ENCODE measurements at regions not wholly inside any gene's neighbourhood (a gene's known extent, or its start where the extent isn't known, plus 50 kb on each side); places are given as distances from the start of the nearest gene placed in this dataset.
"Not testable (repeated sequence)": the region's sequence is repeated elsewhere in the genome, so short reads cannot be mapped to it uniquely, and the experiment has no call there.

GRCh38 chr1:143619851-143620250 lies 351.9 kb downstream of the FAM72C start:
- no peak for DNase-seq (ENCODE audit: low read depth)

- DNase-seq (ENCODE audit: low read depth): no peak
Measured at GRCh38 chr1:143611159-143611558, 360.6 kb downstream of the FAM72C start.

GRCh38 chr1:143610196-143610595 lies 361.6 kb downstream of the FAM72C start:
- DNase-seq (ENCODE audit: low read depth): no peak

GRCh38 chr1:143604887-143605286 lies 366.9 kb downstream of the FAM72C start:
- no peak for DNase-seq (ENCODE audit: low read depth)

GRCh38 chr1:143584508-143584907 lies 387.3 kb downstream of the FAM72C start:
- no peak for DNase-seq (ENCODE audit: low read depth)

- no peak for DNase-seq (ENCODE audit: low read depth)
Measured at GRCh38 chr1:143574891-143575520, 396.8 kb downstream of the FAM72C start.

GRCh38 chr1:143572661-143573060 lies 399.1 kb downstream of the FAM72C start:
- DNase-seq (ENCODE audit: low read depth): not testable (repeated sequence)

GRCh38 chr1:143563761-143564160 lies 408.0 kb downstream of the FAM72C start:
- DNase-seq (ENCODE audit: low read depth): not testable (repeated sequence)

- no peak for DNase-seq (ENCODE audit: low read depth)
Measured at GRCh38 chr1:143553627-143554026, 418.2 kb downstream of the FAM72C start.

GRCh38 chr1:143504703-143505102 lies 467.1 kb downstream of the FAM72C start:
- not testable (repeated sequence) for DNase-seq (ENCODE audit: low read depth)

GRCh38 chr1:143504080-143504479 lies 467.7 kb downstream of the FAM72C start:
- not testable (repeated sequence) for DNase-seq (ENCODE audit: low read depth)

- not testable (repeated sequence) for DNase-seq (ENCODE audit: low read depth)
Measured at GRCh38 chr1:143503048-143503447, 468.7 kb downstream of the FAM72C start.

GRCh38 chr1:143502038-143502437 lies 469.7 kb downstream of the FAM72C start:
- not testable (repeated sequence) for DNase-seq (ENCODE audit: low read depth)

GRCh38 chr1:143498059-143498749 lies 473.6 kb downstream of the FAM72C start:
- DNase-seq (ENCODE audit: low read depth): not testable (repeated sequence)

- no peak for DNase-seq (ENCODE audit: low read depth)
Measured at GRCh38 chr1:143497374-143497747, 474.4 kb downstream of the FAM72C start.

- DNase-seq (ENCODE audit: low read depth): not testable (repeated sequence)
Measured at GRCh38 chr1:143496526-143497373, 475.0 kb downstream of the FAM72C start.
